ENCODE measurements at regions not wholly inside any gene's neighbourhood (a gene's known extent, or its start where the extent isn't known, plus 50 kb on each side); places are given as distances from the start of the nearest gene placed in this dataset.

DNA sequence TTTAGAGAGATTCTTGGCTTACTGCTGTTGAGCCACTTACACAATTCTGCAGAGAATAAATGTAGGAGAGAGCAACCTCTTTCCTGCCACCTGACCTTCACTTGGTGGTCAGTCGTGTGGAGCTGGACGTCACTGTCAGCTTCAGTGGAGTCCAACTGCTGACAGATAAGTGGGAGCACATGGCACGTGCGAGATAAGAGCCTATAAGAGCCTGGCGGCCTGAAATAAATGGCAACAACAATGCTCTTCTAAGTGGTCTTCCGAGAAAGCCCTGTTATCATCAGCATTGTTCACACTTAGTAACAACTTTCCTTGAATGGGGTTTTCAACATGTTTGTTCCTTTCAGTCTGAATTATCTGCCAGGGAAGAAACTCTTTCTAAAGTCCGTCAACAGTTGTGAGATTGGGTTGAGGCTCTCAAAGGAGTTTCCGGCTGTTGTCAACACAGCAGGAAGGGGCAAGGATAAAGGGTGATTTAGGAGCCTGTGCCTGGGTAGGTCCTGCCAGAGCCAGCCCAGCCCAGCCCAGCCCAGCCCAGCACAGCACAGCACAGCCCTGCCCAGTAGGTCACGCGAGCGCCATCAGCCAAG lies 57.2 kb upstream of the RUNX1 start:
- TF ChIP-seq, protein P1, sequence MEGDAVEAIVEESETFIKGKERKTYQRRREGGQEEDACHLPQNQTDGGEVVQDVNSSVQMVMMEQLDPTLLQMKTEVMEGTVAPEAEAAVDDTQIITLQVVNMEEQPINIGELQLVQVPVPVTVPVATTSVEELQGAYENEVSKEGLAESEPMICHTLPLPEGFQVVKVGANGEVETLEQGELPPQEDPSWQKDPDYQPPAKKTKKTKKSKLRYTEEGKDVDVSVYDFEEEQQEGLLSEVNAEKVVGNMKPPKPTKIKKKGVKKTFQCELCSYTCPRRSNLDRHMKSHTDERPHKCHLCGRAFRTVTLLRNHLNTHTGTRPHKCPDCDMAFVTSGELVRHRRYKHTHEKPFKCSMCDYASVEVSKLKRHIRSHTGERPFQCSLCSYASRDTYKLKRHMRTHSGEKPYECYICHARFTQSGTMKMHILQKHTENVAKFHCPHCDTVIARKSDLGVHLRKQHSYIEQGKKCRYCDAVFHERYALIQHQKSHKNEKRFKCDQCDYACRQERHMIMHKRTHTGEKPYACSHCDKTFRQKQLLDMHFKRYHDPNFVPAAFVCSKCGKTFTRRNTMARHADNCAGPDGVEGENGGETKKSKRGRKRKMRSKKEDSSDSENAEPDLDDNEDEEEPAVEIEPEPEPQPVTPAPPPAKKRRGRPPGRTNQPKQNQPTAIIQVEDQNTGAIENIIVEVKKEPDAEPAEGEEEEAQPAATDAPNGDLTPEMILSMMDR (IDR thresholded peaks at IDR 0.05; ENCODE audit: extremely low read depth in 1 of 2, insufficient read depth in 1 of 2, low read depth in 1 of 2, low read length in 2 of 2): no peak
- no peak for TF ChIP-seq POLR2A (IDR thresholded peaks at IDR 0.05; ENCODE audit: low read depth, low read length)
- TF ChIP-seq POLR2AphosphoS5 (IDR thresholded peaks at IDR 0.05; ENCODE audit: insufficient read depth, low read depth, low read length): no peak
- TF ChIP-seq, protein P2, sequence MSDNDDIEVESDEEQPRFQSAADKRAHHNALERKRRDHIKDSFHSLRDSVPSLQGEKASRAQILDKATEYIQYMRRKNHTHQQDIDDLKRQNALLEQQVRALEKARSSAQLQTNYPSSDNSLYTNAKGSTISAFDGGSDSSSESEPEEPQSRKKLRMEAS (IDR thresholded peaks at IDR 0.05; ENCODE audit: insufficient read depth, insufficient read length): no peak
- no peak for TF ChIP-seq EZH2 (IDR thresholded peaks at IDR 0.05; ENCODE audit: borderline replicate concordance, low read depth, low read length, severe bottlenecking)

Measured in endothelial cell of umbilical vein (primary cell).